Amniotic epithelial cell (primary cell): ENCODE measurements at regions not wholly inside any gene's neighbourhood (a gene's known extent, or its start where the extent isn't known, plus 50 kb on each side); places are given as distances from the start of the nearest gene placed in this dataset.
"Not testable (repeated sequence)": the region's sequence is repeated elsewhere in the genome, so short reads cannot be mapped to it uniquely, and the experiment has no call there.

Experiments used
- DNase-seq: peaks from one replicate; pipeline ENCODE4 v3.0.0-alpha.2; 2010; ENCODE audit warnings: low read depth

GRCh38 chr2:2662847-2663356, 331.8 kb upstream of the MYT1L start:
- no peak for DNase-seq

- DNase-seq, result no peak
These were observed 331.2 kb upstream of the MYT1L start for GRCh38 chr2:2662037-2662846.

- DNase-seq, result no peak
These were observed 329.8 kb upstream of the MYT1L start for GRCh38 chr2:2660789-2661355.

GRCh38 chr2:2657121-2657962, 326.3 kb upstream of the MYT1L start:
- no peak for DNase-seq

GRCh38 chr2:2656115-2657011, 325.3 kb upstream of the MYT1L start:
- no peak for DNase-seq

- no peak for DNase-seq
These were observed 324.5 kb upstream of the MYT1L start for GRCh38 chr2:2655453-2656114.

GRCh38 chr2:2653231-2653630, 322.2 kb upstream of the MYT1L start:
- no peak for DNase-seq

- no peak for DNase-seq
These were observed 319.7 kb upstream of the MYT1L start for GRCh38 chr2:2650608-2651375.

GRCh38 chr2:2649109-2650072, 318.3 kb upstream of the MYT1L start:
- DNase-seq, result no peak

- DNase-seq, result no peak
These were observed 317.0 kb upstream of the MYT1L start for GRCh38 chr2:2648094-2648493.

GRCh38 chr2:2647141-2647541, 316.1 kb upstream of the MYT1L start:
- DNase-seq, result no peak

- no peak for DNase-seq
These were observed 315.5 kb upstream of the MYT1L start for GRCh38 chr2:2646433-2647051.

GRCh38 chr2:2645162-2645855, 314.2 kb upstream of the MYT1L start:
- no peak for DNase-seq

GRCh38 chr2:2644751-2645150, 313.7 kb upstream of the MYT1L start:
- not testable (repeated sequence) for DNase-seq

- DNase-seq, result no peak
These were observed 313.0 kb upstream of the MYT1L start for GRCh38 chr2:2644040-2644439.

GRCh38 chr2:2642906-2643890, 312.1 kb upstream of the MYT1L start:
- DNase-seq, result no peak
